Panc1 (cell line): ENCODE measurements at regions not wholly inside any gene's neighbourhood (a gene's known extent, or its start where the extent isn't known, plus 50 kb on each side); places are given as distances from the start of the nearest gene placed in this dataset.

ENCODE experiments used
- CTCF ChIP-seq: fragments of 450-650 bp; IDR thresholded peaks from 2 replicates; pipeline ENCODE4 v1.5.1; 2017; ENCODE audit warnings: mild to moderate bottlenecking
- POLR2AphosphoS5 ChIP-seq: IDR thresholded peaks from 2 replicates; pipeline ENCODE4 v1.6.1; 2012; ENCODE audit warnings: mild to moderate bottlenecking, low read depth, low read length, moderate library complexity
- REST ChIP-seq, 2 experiments: IDR thresholded peaks; 2 replicates each; pipeline ENCODE4 v1.6.1; 2011 to 2012; ENCODE audit warnings: low read depth in 2 of 2, control low read depth in 1 of 2, low read length in 1 of 2, mild to moderate bottlenecking in 1 of 2, moderate library complexity in 1 of 2; ENCODE audit not compliant: insufficient read depth in 1 of 2
- SIN3A ChIP-seq: IDR thresholded peaks from 2 replicates; pipeline ENCODE4 v1.6.1; 2012; ENCODE audit warnings: low read depth, mild to moderate bottlenecking, low read length, moderate library complexity, borderline replicate concordance; ENCODE audit not compliant: insufficient read depth

GRCh38 chr4:44046491-44046890, 402.1 kb downstream of the KCTD8 start:
- TF ChIP-seq CTCF (no peak), SIN3A (no peak), POLR2AphosphoS5 (no peak), REST (IDR thresholded peaks at IDR 0.05; ENCODE audit: insufficient read depth in 1 of 2, low read depth in 2 of 2, low read length in 1 of 2) (no peak)
